BJ (cell line): ENCODE measurements at regions not wholly inside any gene's neighbourhood (a gene's known extent, or its start where the extent isn't known, plus 50 kb on each side); places are given as distances from the start of the nearest gene placed in this dataset.
"Not testable (repeated sequence)": the region's sequence is repeated elsewhere in the genome, so short reads cannot be mapped to it uniquely, and the experiment has no call there.

ENCODE experiments used
- CTCF ChIA-PET: fragments of 350-600 bp; formaldehyde crosslinking; extraction: SDS; loops from one replicate; lab custom pipeline; 2021; ENCODE audit warnings: antibody characterized with exemption, inconsistent platforms; lab: Yijun Ruan, JAX
- POLR2A ChIA-PET: fragments of 300-600 bp; sonication (Branson Sonifier 250); formaldehyde crosslinking; extraction: SDS; loops from one replicate; lab custom pipeline; 2021; ENCODE audit warnings: antibody characterized with exemption; lab: Charles Lee
- DNase-seq: peaks from one replicate; pipeline ENCODE4 v3.0.0-alpha.2; 2011; ENCODE audit warnings: low read depth
- H3K27me3 ChIP-seq: 2 replicates; pipeline ENCODE4 v1.6.0; 2011; ENCODE audit warnings: low read length; ENCODE audit not compliant: control insufficient read depth, insufficient read depth
- H3K36me3 ChIP-seq: 2 replicates; pipeline ENCODE4 v1.5.1; 2011; ENCODE audit warnings: low read length; ENCODE audit not compliant: control insufficient read depth, insufficient read depth
- H3K4me3 ChIP-seq: 2 replicates; pipeline ENCODE4 v1.5.1; 2011; ENCODE audit warnings: low read depth, mild to moderate bottlenecking, control low read depth, low read length
- CTCF ChIP-seq: IDR thresholded peaks from 2 replicates; pipeline ENCODE4 v1.5.1; 2011; ENCODE audit warnings: low read depth, mild to moderate bottlenecking, control low read depth, inconsistent platforms, low read length, moderate library complexity; ENCODE audit not compliant: insufficient read depth

DNA sequence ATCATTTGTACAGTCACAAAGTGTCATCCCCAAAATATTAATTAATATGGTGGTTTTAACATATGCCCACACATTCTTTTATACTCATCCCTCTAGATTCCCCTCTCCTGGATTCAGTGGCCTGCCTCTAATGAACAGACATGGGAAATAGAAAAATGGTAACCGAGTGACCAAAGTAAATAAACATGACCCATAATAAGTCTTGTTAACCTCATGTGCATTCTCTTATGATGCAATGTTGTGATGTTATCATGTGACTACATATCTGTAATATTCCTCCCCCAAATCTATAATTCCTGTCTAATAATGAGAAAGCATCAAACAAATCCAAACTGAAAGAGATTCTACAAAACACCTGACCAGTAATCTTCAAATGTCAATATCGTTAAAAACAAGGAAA is 164.5 kb upstream of the PRSS1 start:
- POLR2A ChIA-PET: no interaction called here
- no peak for DNase-seq
- Histone ChIP-seq H3K27me3 (no peaks in the 10 kb centered on the region), H3K36me3 (no peaks in the 10 kb centered on the region), H3K4me3 (no peak overlapping the region)
- no peak for TF ChIP-seq CTCF
- CTCF ChIA-PET: interaction anchor here (0.6 to 3.8 kb wide), 12 partner anchors 11 to 199 kb away, joined by 3 to 68 read pairs (median 4); no protein-coding TSS in a partner anchor

- TF ChIP-seq CTCF: no peak
- H3K36me3 ChIP-seq: no peaks in the 10 kb centered on the region
- ChIA-PET CTCF (interaction anchor here (0.7 to 3.8 kb wide), 8 partner anchors 10 to 632 kb away, joined by 3 to 68 read pairs (median 4); no protein-coding TSS in a partner anchor), POLR2A (no interaction called here)
- no peaks in the 10 kb centered on the region for H3K27me3 ChIP-seq
- DNase-seq: no peak
- H3K4me3 ChIP-seq: no peak overlapping the region
Measured at GRCh38 chr7:142583446-142583845, 165.8 kb upstream of the PRSS1 start.

DNA sequence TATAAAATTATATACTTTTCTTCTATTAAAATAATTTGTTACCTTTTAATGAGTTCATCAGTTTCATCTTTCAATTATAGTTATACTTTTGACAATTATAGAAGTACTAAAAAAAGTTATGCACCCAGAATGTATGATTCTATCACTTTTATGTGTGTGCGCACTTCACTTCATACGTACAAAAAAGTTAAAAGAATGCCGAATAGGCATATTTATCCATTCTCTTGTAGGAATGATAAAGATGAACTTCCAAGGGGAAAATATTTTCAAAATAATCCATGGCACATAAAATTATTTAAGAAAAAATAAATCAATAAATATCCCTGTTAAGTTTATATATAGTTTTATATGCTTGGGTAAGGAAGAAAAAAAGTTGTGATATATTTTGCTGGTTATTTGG is 166.9 kb upstream of the PRSS1 start:
- DNase-seq: no peak
- no peak for TF ChIP-seq CTCF
- ChIA-PET POLR2A (no interaction called here), CTCF (interaction anchor here (1.2 to 3.8 kb wide), 4 partner anchors 12 to 633 kb away, joined by 3 to 68 read pairs (median 9); no protein-coding TSS in a partner anchor)
- Histone ChIP-seq H3K4me3 (no peak overlapping the region), H3K36me3 (no peaks in the 10 kb centered on the region), H3K27me3 (no peaks in the 10 kb centered on the region)

GRCh38 chr7:142581341-142581740 is 167.9 kb upstream of the PRSS1 start:
- no peak for TF ChIP-seq CTCF
- no peak for DNase-seq
- CTCF ChIA-PET: interaction anchor here (0.7 to 3.5 kb wide), 4 partner anchors 11 to 44 kb away, joined by 3 to 13 read pairs (median 4); no protein-coding TSS in a partner anchor
- Histone ChIP-seq H3K4me3 (no peak overlapping the region), H3K27me3 (no peaks in the 10 kb centered on the region), H3K36me3 (no peaks in the 10 kb centered on the region)
- POLR2A ChIA-PET: no interaction called here

DNA sequence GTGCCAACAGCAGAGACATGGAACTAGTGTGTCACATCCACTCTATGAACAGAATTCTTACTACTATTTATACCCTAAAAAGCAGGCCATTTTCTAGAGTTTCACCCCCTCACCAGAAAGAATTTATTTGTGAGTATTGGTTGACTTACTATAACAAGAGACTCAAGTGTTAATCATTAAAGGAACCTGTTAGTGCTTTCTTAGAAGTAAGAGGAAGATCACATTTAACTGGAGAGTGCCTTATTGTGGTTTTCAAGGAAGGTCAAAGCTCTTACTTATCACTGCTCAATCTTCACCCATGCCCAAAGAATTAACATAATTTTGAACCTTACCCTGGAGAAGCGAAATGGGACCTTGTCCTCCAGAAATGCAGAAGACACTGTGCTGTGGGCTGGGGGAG is 169.3 kb upstream of the PRSS1 start:
- Histone ChIP-seq H3K27me3 (no peaks in the 10 kb centered on the region), H3K36me3 (no peaks in the 10 kb centered on the region), H3K4me3 (no peak overlapping the region)
- ChIA-PET POLR2A (no interaction called here), CTCF (interaction anchor here (0.7 to 3.5 kb wide), 3 partner anchors 9 to 53 kb away, joined by 3 to 13 read pairs (median 5); no protein-coding TSS in a partner anchor)
- no peak for DNase-seq
- no peak for TF ChIP-seq CTCF

DNA sequence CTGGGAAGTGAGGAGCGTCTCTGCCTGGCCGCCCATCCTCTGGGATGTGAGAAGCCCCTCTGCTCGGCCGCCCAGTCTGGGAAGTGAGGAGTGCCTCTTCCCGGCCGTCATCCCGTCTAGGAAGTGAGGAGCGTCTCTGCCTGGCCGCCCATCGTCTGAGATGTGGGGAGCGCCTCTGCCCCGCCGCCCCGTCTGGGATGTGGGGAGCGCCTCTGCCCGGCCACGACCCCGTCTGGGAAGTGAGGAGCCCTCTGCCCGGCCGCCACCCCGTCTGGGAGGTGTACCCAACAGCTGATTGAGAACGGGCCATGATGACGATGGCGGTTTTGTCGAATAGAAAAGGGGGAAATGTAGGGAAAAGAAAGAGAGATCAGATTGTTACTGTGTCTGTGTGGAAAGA is 173.9 kb upstream of the PRSS1 start:
- H3K27me3 ChIP-seq, H3K36me3 ChIP-seq, H3K4me3 ChIP-seq, DNase-seq, POLR2A ChIA-PET, CTCF ChIA-PET: not testable (repeated sequence)
